Ishikawa (cell line): ENCODE measurements at regions not wholly inside any gene's neighbourhood (a gene's known extent, or its start where the extent isn't known, plus 50 kb on each side); places are given as distances from the start of the nearest gene placed in this dataset.

Experiments used
- EGR1 ChIP-seq: IDR thresholded peaks from 2 replicates; pipeline ENCODE4 v1.6.1; 2012
- MAX ChIP-seq: IDR thresholded peaks from 2 replicates; pipeline ENCODE4 v1.6.1; 2012
- TCF12 ChIP-seq: IDR thresholded peaks from 2 replicates; pipeline ENCODE4 v1.6.1; 2012; ENCODE audit warnings: low read depth

DNA sequence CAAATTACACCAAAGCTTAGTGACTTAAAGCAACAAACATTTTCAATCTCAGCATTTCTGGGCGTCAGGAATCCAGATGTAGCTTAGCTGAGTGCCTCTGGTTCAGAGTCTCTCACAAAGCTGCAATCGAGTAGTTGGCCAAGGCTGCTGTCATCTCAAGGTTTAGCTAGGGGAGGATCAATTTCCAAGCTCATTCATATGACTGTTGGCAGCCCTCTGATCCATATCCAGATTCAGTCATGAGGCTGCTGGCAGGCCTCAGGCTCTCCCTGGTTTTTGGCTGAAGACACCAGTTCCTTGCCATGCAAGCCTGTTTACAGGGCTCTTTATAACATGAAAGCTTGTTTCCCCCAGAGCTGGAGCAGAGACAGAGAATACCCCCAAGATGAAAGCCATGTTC, 419.5 kb upstream of the TLE4 start:
- no peak for TF ChIP-seq TCF12
- TF ChIP-seq MAX, result no peak
- TF ChIP-seq EGR1, result no peak
